ES-I3 (cell line): ENCODE measurements at regions not wholly inside any gene's neighbourhood (a gene's known extent, or its start where the extent isn't known, plus 50 kb on each side); places are given as distances from the start of the nearest gene placed in this dataset.

ENCODE experiments used
- H3K36me3 ChIP-seq: 2 replicates; pipeline ENCODE4 v1.6.1; 2013; ENCODE audit warnings: mild to moderate bottlenecking, low read length, control low read depth, moderate library complexity; ENCODE audit not compliant: insufficient read depth
- H3K4me1 ChIP-seq: 2 replicates; pipeline ENCODE4 v1.6.1; 2013; ENCODE audit warnings: mild to moderate bottlenecking, control low read depth, low read length; ENCODE audit not compliant: insufficient read depth
- H3K9ac ChIP-seq: 2 replicates; pipeline ENCODE4 v1.6.1; 2013; ENCODE audit warnings: low read depth, mild to moderate bottlenecking, low read length, moderate library complexity
- H3K9me3 ChIP-seq: 2 replicates; pipeline ENCODE4 v1.6.1; 2013; ENCODE audit warnings: mild to moderate bottlenecking, low read length, moderate library complexity; ENCODE audit not compliant: control insufficient read depth, insufficient read depth

GRCh38 chr17:33602981-33603380 is 309.9 kb upstream of the ASIC2 start:
- Histone ChIP-seq H3K9ac (no peak overlapping the region), H3K4me1 (no peaks in the 10 kb centered on the region), H3K36me3 (no peaks in the 10 kb centered on the region), H3K9me3 (no peaks in the 10 kb centered on the region)

- H3K9me3 ChIP-seq, result no peaks in the 10 kb centered on the region
- H3K9ac ChIP-seq, result no peak overlapping the region
- no peaks in the 10 kb centered on the region for H3K36me3 ChIP-seq
- no peaks in the 10 kb centered on the region for H3K4me1 ChIP-seq
Observed at GRCh38 chr17:33603789-33604188, 310.7 kb upstream of the ASIC2 start.

GRCh38 chr17:33611532-33611931 is 318.4 kb upstream of the ASIC2 start:
- H3K36me3 ChIP-seq, result no peaks in the 10 kb centered on the region
- H3K9me3 ChIP-seq, result no peaks in the 10 kb centered on the region

GRCh38 chr17:33615861-33616260 is 322.8 kb upstream of the ASIC2 start:
- H3K36me3 ChIP-seq, result no peaks in the 10 kb centered on the region
- H3K9me3 ChIP-seq, result no peaks in the 10 kb centered on the region
- H3K4me1 ChIP-seq, result no peaks in the 10 kb centered on the region
- no peak overlapping the region for H3K9ac ChIP-seq

More at GRCh38 chr17:33611532-33611931, 318.4 kb upstream of the ASIC2 start:
- H3K4me1 ChIP-seq, result no peaks in the 10 kb centered on the region
- no peak overlapping the region for H3K9ac ChIP-seq

GRCh38 chr17:33623841-33624240 is 330.7 kb upstream of the ASIC2 start:
- H3K36me3 ChIP-seq, result no peaks in the 10 kb centered on the region
- H3K9ac ChIP-seq, result no peak overlapping the region
- no peaks in the 10 kb centered on the region for H3K4me1 ChIP-seq
- H3K9me3 ChIP-seq, result no peaks in the 10 kb centered on the region

- no peak overlapping the region for H3K9ac ChIP-seq
- no peaks in the 10 kb centered on the region for H3K9me3 ChIP-seq
- no peaks in the 10 kb centered on the region for H3K4me1 ChIP-seq
- H3K36me3 ChIP-seq, result no peaks in the 10 kb centered on the region
Observed at GRCh38 chr17:33628500-33629346, 335.6 kb upstream of the ASIC2 start.

- H3K9me3 ChIP-seq, result no peaks in the 10 kb centered on the region; the same call in 1 of the 2 replicates
- H3K4me1 ChIP-seq, result no peaks in the 10 kb centered on the region
- no peak overlapping the region for H3K9ac ChIP-seq
- no peaks in the 10 kb centered on the region for H3K36me3 ChIP-seq
Observed at GRCh38 chr17:33633446-33633845, 340.4 kb upstream of the ASIC2 start.

- peaks cover 13% of the 10 kb centered on the region for H3K4me1 ChIP-seq
- no peak overlapping the region for H3K9ac ChIP-seq
- no peaks in the 10 kb centered on the region; the same call in 1 of the 2 replicates for H3K9me3 ChIP-seq
- no peaks in the 10 kb centered on the region for H3K36me3 ChIP-seq
Observed at GRCh38 chr17:33637534-33637933, 344.4 kb upstream of the ASIC2 start.

GRCh38 chr17:33639103-33639880 is 346.2 kb upstream of the ASIC2 start:
- H3K9ac ChIP-seq, result peak overlapping the region; percentile 11; the same call in 1 of the 2 replicates
- no peaks in the 10 kb centered on the region; the same call in 1 of the 2 replicates for H3K9me3 ChIP-seq
- no peaks in the 10 kb centered on the region for H3K36me3 ChIP-seq
- H3K4me1 ChIP-seq, result peaks cover 13% of the 10 kb centered on the region

- Histone ChIP-seq H3K9ac (no peak overlapping the region), H3K4me1 (peaks cover 13% of the 10 kb centered on the region)
Observed at GRCh38 chr17:33640629-33641028, 347.5 kb upstream of the ASIC2 start.

GRCh38 chr17:33642002-33642401 is 348.9 kb upstream of the ASIC2 start:
- H3K9me3 ChIP-seq, result no peaks in the 10 kb centered on the region; the same call in 1 of the 2 replicates
- peaks cover 13% of the 10 kb centered on the region for H3K4me1 ChIP-seq
- H3K9ac ChIP-seq, result no peak overlapping the region
- H3K36me3 ChIP-seq, result no peaks in the 10 kb centered on the region

More at GRCh38 chr17:33640629-33641028, 347.5 kb upstream of the ASIC2 start:
- no peaks in the 10 kb centered on the region for H3K36me3 ChIP-seq
- no peaks in the 10 kb centered on the region; the same call in 1 of the 2 replicates for H3K9me3 ChIP-seq

- H3K9ac ChIP-seq, result no peak overlapping the region
- no peaks in the 10 kb centered on the region for H3K36me3 ChIP-seq
- no peaks in the 10 kb centered on the region for H3K9me3 ChIP-seq
- H3K4me1 ChIP-seq, result no peaks in the 10 kb centered on the region
Observed at GRCh38 chr17:33647956-33648355, 354.9 kb upstream of the ASIC2 start.

- Histone ChIP-seq H3K9me3 (no peaks in the 10 kb centered on the region), H3K4me1 (no peaks in the 10 kb centered on the region), H3K9ac (no peak overlapping the region), H3K36me3 (no peaks in the 10 kb centered on the region)
Observed at GRCh38 chr17:33650304-33650703, 357.2 kb upstream of the ASIC2 start.

- Histone ChIP-seq H3K9ac (no peak overlapping the region), H3K36me3 (no peaks in the 10 kb centered on the region), H3K4me1 (no peaks in the 10 kb centered on the region), H3K9me3 (no peaks in the 10 kb centered on the region)
Observed at GRCh38 chr17:33651686-33652085, 358.6 kb upstream of the ASIC2 start.
